Naive thymus-derived CD4-positive, alpha-beta T cell (primary cell): ENCODE measurements at regions not wholly inside any gene's neighbourhood (a gene's known extent, or its start where the extent isn't known, plus 50 kb on each side); places are given as distances from the start of the nearest gene placed in this dataset.

Experiments
- ATAC-seq: fragments of 150-1000 bp; cut with Tn5 transposase; 2 replicates; pipeline ENCODE4 v1.10.0; 2021; ENCODE audit warnings: mild to moderate bottlenecking, moderate library complexity
- CTCF ChIA-PET: fragments of 350-600 bp; sonication (Branson Sonifier 250); formaldehyde crosslinking; loops from one replicate; lab custom pipeline; 2021; ENCODE audit warnings: antibody characterized with exemption; lab: Charles Lee
- POLR2A ChIA-PET: fragments of 350-600 bp; sonication (Branson Sonifier 250); formaldehyde crosslinking; loops from one replicate; lab custom pipeline; 2021; ENCODE audit warnings: antibody characterized with exemption, inconsistent platforms; lab: Charles Lee
- DNase-seq, 9 donors: peaks; one replicate each; pipeline versions ENCODE4 v3.0.0 to v3.0.0-alpha.2; 2020 to 2022; ENCODE audit warnings: mixed read lengths in 1 of 9
- H3K27ac ChIP-seq: one replicate; pipeline ENCODE4 v1.7.0; 2013; ENCODE audit warnings: mild to moderate bottlenecking, low read depth, low read length, moderate library complexity
- H3K27me3 ChIP-seq, 2 donors: one replicate each; pipeline ENCODE4 v1.7.0; 2013; ENCODE audit warnings: low read length in 2 of 2, mild to moderate bottlenecking in 2 of 2, moderate library complexity in 2 of 2; ENCODE audit not compliant: control insufficient read depth in 2 of 2, insufficient read depth in 2 of 2
- H3K36me3 ChIP-seq, 3 experiments: 1 replicate in 2 of 3; 2 replicates in 1 of 3; pipeline ENCODE4 v1.7.0; 2013; ENCODE audit warnings: low read length in 3 of 3, mild to moderate bottlenecking in 3 of 3, moderate library complexity in 1 of 3; ENCODE audit not compliant: insufficient read depth in 3 of 3, control insufficient read depth in 2 of 3
- H3K4me1 ChIP-seq, 2 donors: one replicate each; pipeline ENCODE4 v1.7.0; 2013; ENCODE audit warnings: low read length in 2 of 2, mild to moderate bottlenecking in 2 of 2, moderate library complexity in 1 of 2; ENCODE audit not compliant: control insufficient read depth in 2 of 2, insufficient read depth in 2 of 2
- H3K4me3 ChIP-seq: 2 replicates; pipeline ENCODE4 v1.7.0; 2013; ENCODE audit warnings: mild to moderate bottlenecking, low read length
- H3K9me3 ChIP-seq, 3 experiments: 1 replicate in 2 of 3; 2 replicates in 1 of 3; pipeline ENCODE4 v1.7.0; 2013; ENCODE audit warnings: low read length in 3 of 3; ENCODE audit not compliant: control insufficient read depth in 2 of 3
- H3K27ac Mint-ChIP-seq, 9 donors: one replicate each; pipeline ENCODE4 v1.8.0; 2020 to 2022; ENCODE audit warnings: mixed read lengths in 9 of 9, mild to moderate bottlenecking in 8 of 9, moderate library complexity in 5 of 9, inconsistent platforms in 2 of 9
- H3K27me3 Mint-ChIP-seq, 5 donors: one replicate each; pipeline ENCODE4 v1.8.0; 2021 to 2022; ENCODE audit warnings: mixed read lengths in 5 of 5, mild to moderate bottlenecking in 1 of 5
- H3K36me3 Mint-ChIP-seq, 5 donors: one replicate each; pipeline ENCODE4 v1.8.0; 2020 to 2022; ENCODE audit warnings: mixed read lengths in 5 of 5, mild to moderate bottlenecking in 3 of 5, inconsistent platforms in 1 of 5
- H3K4me1 Mint-ChIP-seq, 7 donors: one replicate each; pipeline ENCODE4 v1.8.0; 2020 to 2022; ENCODE audit warnings: mixed read lengths in 7 of 7, mild to moderate bottlenecking in 3 of 7, inconsistent platforms in 1 of 7
- H3K4me3 Mint-ChIP-seq, 10 donors: one replicate each; pipeline ENCODE4 v1.8.0; 2020 to 2022; ENCODE audit warnings: mild to moderate bottlenecking in 10 of 10, mixed read lengths in 10 of 10, moderate library complexity in 6 of 10, inconsistent platforms in 2 of 10
- H3K9me3 Mint-ChIP-seq, 11 donors: one replicate each; pipeline ENCODE4 v1.8.0; 2020 to 2022; ENCODE audit warnings: mixed read lengths in 11 of 11, mild to moderate bottlenecking in 4 of 11, inconsistent platforms in 1 of 11, moderate library complexity in 1 of 11
- intact Hi-C, 2 donors: fragments of 100-400 bp; cut with micrococcal nuclease; formaldehyde crosslinking; loops; one replicate each; pipeline ENCODE4 v1.15.1; 2023

- ChIA-PET CTCF (no interaction called here), POLR2A (no interaction called here)
- Histone ChIP-seq H3K27ac (no peak overlapping the region), H3K4me1 (no peaks in the 10 kb centered on the region), H3K36me3 (no peaks in the 10 kb centered on the region), H3K27me3 (no peaks in the 10 kb centered on the region), H3K4me3 (no peak overlapping the region), H3K9me3 (no peaks in the 10 kb centered on the region)
- Mint-ChIP-seq H3K4me1 (no peaks in the 10 kb centered on the region), H3K27ac (no peak overlapping the region), H3K27me3 (peaks cover 0 to 8% (median 0%) of the 10 kb centered on the region in 5 donors), H3K9me3 (peaks cover 0 to 11% (median 6%) of the 10 kb centered on the region in 11 donors), H3K36me3 (peaks cover 0 to 10% (median 4%) of the 10 kb centered on the region in 5 donors), H3K4me3 (no peak overlapping the region)
- no peak for DNase-seq
- no peak for ATAC-seq
- intact Hi-C loops = no loop called here
These were observed 71.9 kb upstream of the LPP start for GRCh38 chr3:188082031-188082430.

- H3K4me1 ChIP-seq = no peaks in the 10 kb centered on the region
- Mint-ChIP-seq H3K36me3 (peaks cover 0 to 10% (median 4%) of the 10 kb centered on the region in 5 donors), H3K4me3 (no peak overlapping the region), H3K27me3 (peaks cover 0 to 8% (median 0%) of the 10 kb centered on the region in 5 donors), H3K27ac (no peak overlapping the region), H3K9me3 (peaks cover 0 to 11% (median 5%) of the 10 kb centered on the region in 11 donors), H3K4me1 (no peaks in the 10 kb centered on the region)
- CTCF ChIA-PET = no interaction called here
- POLR2A ChIA-PET = no interaction called here
- H3K9me3 ChIP-seq = no peaks in the 10 kb centered on the region
- H3K4me3 ChIP-seq = no peak overlapping the region
- intact Hi-C loops = no loop called here
- DNase-seq (no peak), ATAC-seq (no peak)
- no peak overlapping the region for H3K27ac ChIP-seq
- no peaks in the 10 kb centered on the region for H3K36me3 ChIP-seq
- H3K27me3 ChIP-seq = no peaks in the 10 kb centered on the region
These were observed 71.5 kb upstream of the LPP start for GRCh38 chr3:188082450-188082849.

- Mint-ChIP-seq H3K27ac (no peak overlapping the region), H3K4me3 (no peak overlapping the region), H3K36me3 (peaks cover 0 to 9% (median 4%) of the 10 kb centered on the region in 5 donors), H3K27me3 (peaks cover 0 to 8% (median 0%) of the 10 kb centered on the region in 5 donors), H3K9me3 (peaks cover 0 to 11% (median 5%) of the 10 kb centered on the region in 11 donors), H3K4me1 (no peaks in the 10 kb centered on the region)
- no peak for DNase-seq
- H3K27me3 ChIP-seq = no peaks in the 10 kb centered on the region
- intact Hi-C loops = no loop called here
- POLR2A ChIA-PET = no interaction called here
- H3K4me3 ChIP-seq = no peak overlapping the region
- no peaks in the 10 kb centered on the region for H3K9me3 ChIP-seq
- no peaks in the 10 kb centered on the region for H3K4me1 ChIP-seq
- no peak overlapping the region for H3K27ac ChIP-seq
- no peak for ATAC-seq
- H3K36me3 ChIP-seq = no peaks in the 10 kb centered on the region
- CTCF ChIA-PET = no interaction called here
These were observed 70.9 kb upstream of the LPP start for GRCh38 chr3:188083011-188083410.

GRCh38 chr3:188084752-188085583 lies 69.0 kb upstream of the LPP start:
- ChIA-PET POLR2A (no interaction called here), CTCF (no interaction called here)
- no peak for DNase-seq

GRCh38 chr3:188085584-188086560 lies 68.1 kb upstream of the LPP start:
- no peak overlapping the region for H3K4me3 Mint-ChIP-seq
- Histone ChIP-seq H3K27me3 (no peaks in the 10 kb centered on the region), H3K9me3 (no peaks in the 10 kb centered on the region), H3K4me1 (no peaks in the 10 kb centered on the region), H3K27ac (no peak overlapping the region), H3K4me3 (no peak overlapping the region), H3K36me3 (no peaks in the 10 kb centered on the region)
- ChIA-PET POLR2A (no interaction called here), CTCF (no interaction called here)
- peaks cover 0 to 6% (median 0%) of the 10 kb centered on the region in 5 donors for H3K27me3 Mint-ChIP-seq
- peaks cover 0 to 2% (median 0%) of the 10 kb centered on the region in 5 donors for H3K36me3 Mint-ChIP-seq
- ATAC-seq = no peak
- no peak overlapping the region for H3K27ac Mint-ChIP-seq
- peaks cover 0 to 3% (median 0%) of the 10 kb centered on the region in 7 donors for H3K4me1 Mint-ChIP-seq
- H3K9me3 Mint-ChIP-seq = no peaks in the 10 kb centered on the region
- intact Hi-C loops = no loop called here
- no peak for DNase-seq

More at GRCh38 chr3:188084752-188085583, 69.0 kb upstream of the LPP start:
- no peaks in the 10 kb centered on the region for H3K36me3 ChIP-seq
- no peaks in the 10 kb centered on the region for H3K9me3 ChIP-seq
- no peak overlapping the region for H3K4me3 ChIP-seq
- H3K9me3 Mint-ChIP-seq = peaks cover 0 to 7% (median 0%) of the 10 kb centered on the region in 11 donors
- no peak for ATAC-seq
- H3K36me3 Mint-ChIP-seq = peaks cover 0 to 6% (median 0%) of the 10 kb centered on the region in 5 donors
- no peak overlapping the region for H3K27ac ChIP-seq
- intact Hi-C loops = no loop called here
- H3K4me3 Mint-ChIP-seq = no peak overlapping the region
- H3K4me1 ChIP-seq = no peaks in the 10 kb centered on the region
- H3K4me1 Mint-ChIP-seq = peaks cover 0 to 3% (median 0%) of the 10 kb centered on the region in 7 donors
- H3K27ac Mint-ChIP-seq = no peak overlapping the region
- H3K27me3 ChIP-seq = no peaks in the 10 kb centered on the region
- H3K27me3 Mint-ChIP-seq = peaks cover 0 to 8% (median 0%) of the 10 kb centered on the region in 5 donors

- CTCF ChIA-PET = no interaction called here
- H3K27ac Mint-ChIP-seq = no peak overlapping the region
These were observed 64.8 kb upstream of the LPP start for GRCh38 chr3:188088948-188089685.

More at GRCh38 chr3:188088948-188089685, 64.8 kb upstream of the LPP start:
- intact Hi-C loops = no loop called here
- POLR2A ChIA-PET = no interaction called here
- no peaks in the 10 kb centered on the region for H3K36me3 ChIP-seq
- no peak overlapping the region for H3K4me3 ChIP-seq
- Mint-ChIP-seq H3K4me1 (peaks cover 0 to 6% (median 0%) of the 10 kb centered on the region in 7 donors), H3K36me3 (peaks cover 0 to 5% (median 0%) of the 10 kb centered on the region in 5 donors), H3K4me3 (no peak overlapping the region), H3K9me3 (no peaks in the 10 kb centered on the region), H3K27me3 (peaks cover 0 to 4% (median 0%) of the 10 kb centered on the region in 5 donors)
- no peak for DNase-seq
- H3K9me3 ChIP-seq = no peaks in the 10 kb centered on the region
- H3K27ac ChIP-seq = no peak overlapping the region
- ATAC-seq = peak; percentile 10
- no peaks in the 10 kb centered on the region for H3K4me1 ChIP-seq
- H3K27me3 ChIP-seq = no peaks in the 10 kb centered on the region
